Nephron progenitor cell (in vitro differentiated cells): ENCODE measurements at regions not wholly inside any gene's neighbourhood (a gene's known extent, or its start where the extent isn't known, plus 50 kb on each side); places are given as distances from the start of the nearest gene placed in this dataset.

Source experiments
- DNase-seq: peaks from one replicate; pipeline ENCODE4 v3.0.0; 2021
- H3K27ac Mint-ChIP-seq: 2 replicates; pipeline ENCODE4 v1.8.0; 2021; ENCODE audit warnings: mild to moderate bottlenecking, moderate library complexity, mixed read lengths
- H3K27me3 Mint-ChIP-seq: 2 replicates; pipeline ENCODE4 v1.8.0; 2021; ENCODE audit warnings: mild to moderate bottlenecking, low read depth, mixed read lengths; ENCODE audit not compliant: poor library complexity
- H3K36me3 Mint-ChIP-seq: 2 replicates; pipeline ENCODE4 v1.8.0; 2021; ENCODE audit warnings: low read depth, mixed read lengths
- H3K4me1 Mint-ChIP-seq: 2 replicates; pipeline ENCODE4 v1.8.0; 2021; ENCODE audit warnings: mixed read lengths
- H3K4me3 Mint-ChIP-seq: 2 replicates; pipeline ENCODE4 v1.8.0; 2021; ENCODE audit warnings: mild to moderate bottlenecking, moderate library complexity, mixed read lengths
- H3K9me3 Mint-ChIP-seq: 2 replicates; pipeline ENCODE4 v1.8.0; 2021; ENCODE audit warnings: mild to moderate bottlenecking, moderate library complexity, mixed read lengths
- CTCF ChIP-seq: fragments of 200-600 bp; sonication (generic); IDR thresholded peaks from 2 replicates; pipeline ENCODE4 v1.5.0; 2021; ENCODE audit warnings: antibody characterized with exemption

- Mint-ChIP-seq H3K4me3 (no peak overlapping the region), H3K27ac (no peak overlapping the region), H3K4me1 (peaks cover 27% of the 10 kb centered on the region), H3K36me3 (no peaks in the 10 kb centered on the region), H3K27me3 (peaks cover 4% of the 10 kb centered on the region), H3K9me3 (peaks cover 4% of the 10 kb centered on the region)
- TF ChIP-seq CTCF, result no peak
- DNase-seq, result no peak
Measured at GRCh38 chr1:94624203-94624602, 82.6 kb upstream of the F3 start.

DNA sequence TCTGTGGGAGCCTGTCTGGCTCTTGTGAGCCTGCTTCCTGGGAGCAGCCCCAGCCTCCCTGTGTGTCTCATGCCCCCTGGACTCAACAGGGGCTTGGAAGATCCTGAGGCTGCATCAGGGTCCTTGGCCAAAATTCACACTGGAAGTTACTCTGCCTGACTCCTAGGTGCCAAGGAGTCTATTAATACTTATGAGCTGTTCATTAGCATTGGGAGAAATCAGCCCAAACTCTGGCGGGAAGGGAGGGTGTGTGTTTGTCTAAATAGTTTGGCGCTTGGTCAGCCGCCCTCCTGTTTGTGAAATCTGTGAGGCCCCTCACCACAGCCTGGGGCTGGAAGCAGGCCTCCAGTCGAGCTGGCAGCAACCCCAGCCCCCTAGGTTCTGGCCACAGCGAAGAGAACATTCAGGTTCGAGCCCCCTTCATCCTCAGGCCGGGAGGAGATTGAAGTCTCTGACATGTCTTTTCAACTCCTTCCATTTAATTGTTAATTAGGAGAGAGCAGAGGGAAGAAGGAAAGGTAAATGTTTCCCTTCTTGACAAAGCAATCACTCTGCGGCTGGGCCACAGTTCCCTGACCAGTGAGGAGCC, 82.1 kb upstream of the F3 start:
- Mint-ChIP-seq H3K27me3 (peaks cover 4% of the 10 kb centered on the region), H3K9me3 (peaks cover 10% of the 10 kb centered on the region), H3K4me3 (no peak overlapping the region), H3K4me1 (peaks cover 27% of the 10 kb centered on the region), H3K36me3 (no peaks in the 10 kb centered on the region), H3K27ac (peak overlapping the region; percentile 86)
- no peak for TF ChIP-seq CTCF
- DNase-seq, result no peak

DNA sequence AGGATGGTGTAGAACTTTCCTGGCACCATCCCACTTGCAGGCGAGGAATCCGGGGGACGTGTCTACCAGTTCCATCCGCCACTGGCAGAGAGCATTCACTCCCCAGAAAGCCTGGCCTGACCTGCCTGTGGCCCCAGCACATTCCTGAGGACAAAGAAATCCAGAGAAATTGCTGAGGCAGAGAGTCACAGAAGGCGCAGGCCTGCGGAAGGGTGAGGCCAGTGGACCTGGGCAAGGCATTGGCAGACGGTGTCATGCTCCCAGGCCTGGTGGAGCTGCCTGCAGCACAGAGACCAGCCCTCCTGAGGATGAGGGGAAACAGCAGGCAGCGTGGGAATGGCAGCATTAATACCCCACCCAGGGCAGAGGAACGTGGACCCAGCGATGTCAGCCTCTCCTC, 81.2 kb upstream of the F3 start:
- no peak for TF ChIP-seq CTCF
- peaks cover 18% of the 10 kb centered on the region for H3K9me3 Mint-ChIP-seq
- DNase-seq, result peak; percentile 15
- peaks cover 27% of the 10 kb centered on the region for H3K4me1 Mint-ChIP-seq
- peaks cover 4% of the 10 kb centered on the region for H3K27me3 Mint-ChIP-seq
- no peaks in the 10 kb centered on the region for H3K36me3 Mint-ChIP-seq
- peak overlapping the region; percentile 32 for H3K27ac Mint-ChIP-seq
- H3K4me3 Mint-ChIP-seq, result no peak overlapping the region

GRCh38 chr1:94621802-94622201, 80.2 kb upstream of the F3 start:
- peaks cover 18% of the 10 kb centered on the region for H3K9me3 Mint-ChIP-seq
- H3K4me3 Mint-ChIP-seq, result no peak overlapping the region
- H3K36me3 Mint-ChIP-seq, result no peaks in the 10 kb centered on the region
- peaks cover 27% of the 10 kb centered on the region for H3K4me1 Mint-ChIP-seq
- no peak for DNase-seq
- H3K27ac Mint-ChIP-seq, result no peak overlapping the region
- TF ChIP-seq CTCF, result no peak
- peaks cover 4% of the 10 kb centered on the region for H3K27me3 Mint-ChIP-seq

- H3K9me3 Mint-ChIP-seq, result peaks cover 18% of the 10 kb centered on the region
- no peak overlapping the region for H3K27ac Mint-ChIP-seq
- H3K4me1 Mint-ChIP-seq, result peaks cover 30% of the 10 kb centered on the region
- no peak for DNase-seq
- no peak overlapping the region for H3K4me3 Mint-ChIP-seq
- no peak for TF ChIP-seq CTCF
- H3K27me3 Mint-ChIP-seq, result peaks cover 4% of the 10 kb centered on the region
- H3K36me3 Mint-ChIP-seq, result no peaks in the 10 kb centered on the region
Measured at GRCh38 chr1:94621395-94621794, 79.8 kb upstream of the F3 start.

- Mint-ChIP-seq H3K9me3 (peaks cover 18% of the 10 kb centered on the region), H3K27me3 (peaks cover 6% of the 10 kb centered on the region), H3K36me3 (no peaks in the 10 kb centered on the region), H3K27ac (no peak overlapping the region), H3K4me1 (peaks cover 30% of the 10 kb centered on the region), H3K4me3 (no peak overlapping the region)
- TF ChIP-seq CTCF, result no peak
- no peak for DNase-seq
Measured at GRCh38 chr1:94620345-94621031, 78.9 kb upstream of the F3 start.
